GM19395 (cell line): ENCODE measurements at regions not wholly inside any gene's neighbourhood (a gene's known extent, or its start where the extent isn't known, plus 50 kb on each side); places are given as distances from the start of the nearest gene placed in this dataset.
"Not testable (repeated sequence)": the region's sequence is repeated elsewhere in the genome, so short reads cannot be mapped to it uniquely, and the experiment has no call there.

Experiments
- ATAC-seq: cut with Tn5 transposase; IDR thresholded peaks from one replicate; pipeline ENCODE4 v1.9.1; 2021; ENCODE audit warnings: mild to moderate bottlenecking, moderate library complexity; ENCODE audit not compliant: unreplicated experiment

- ATAC-seq, result no peak
Measured at GRCh38 chr10:91745090-91745831, 53.0 kb upstream of the TNKS2 start.

GRCh38 chr10:91743465-91743864, 54.8 kb upstream of the TNKS2 start:
- ATAC-seq, result no peak

- ATAC-seq, result no peak
Measured at GRCh38 chr10:91742229-91742628, 56.0 kb upstream of the TNKS2 start.

DNA sequence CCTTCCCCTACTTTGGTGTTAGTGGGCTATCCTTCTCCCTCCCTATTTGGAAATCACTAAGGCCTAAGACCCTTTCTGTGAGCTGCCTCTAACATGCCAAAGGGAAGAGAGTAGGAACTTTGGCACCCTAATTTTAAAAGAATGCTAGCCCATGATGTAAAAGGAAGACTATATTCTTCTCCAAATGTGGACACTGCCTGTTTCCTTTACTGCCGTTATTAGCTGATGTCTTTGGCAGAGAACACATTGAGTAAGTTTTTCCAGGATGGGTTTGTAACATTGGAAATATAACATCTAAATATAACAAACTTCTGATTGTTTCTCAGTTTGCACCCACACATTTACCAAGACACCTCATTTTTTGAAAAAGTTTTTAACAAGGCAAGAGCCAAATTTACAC, 56.9 kb upstream of the TNKS2 start:
- ATAC-seq, result no peak

DNA sequence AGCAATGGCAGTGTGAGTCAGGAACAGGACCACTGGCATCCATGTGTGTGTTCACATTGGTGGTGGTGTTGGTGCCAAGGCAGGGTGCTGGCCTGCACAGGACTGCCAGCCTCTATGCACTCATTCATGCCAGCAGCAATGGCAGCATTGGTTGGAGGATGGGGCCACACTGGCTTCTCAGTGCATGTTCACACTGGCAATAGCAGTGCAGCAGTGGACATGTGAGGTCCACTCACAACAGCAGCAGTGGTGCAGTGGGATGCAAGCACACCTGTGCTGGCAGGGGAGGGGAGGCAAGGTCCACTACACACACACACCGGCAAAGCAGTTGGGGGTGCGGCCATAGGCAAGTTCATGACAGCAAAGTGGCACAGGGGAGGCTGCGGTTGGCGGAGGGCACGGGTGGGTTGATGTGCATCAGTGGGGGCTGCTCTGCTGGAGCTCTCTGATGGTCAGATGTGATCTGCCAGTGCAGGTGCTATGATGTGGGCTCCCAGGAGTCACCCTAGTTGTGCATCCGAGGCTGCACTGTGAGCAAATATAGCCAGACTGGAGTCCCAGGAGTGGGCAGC, 57.8 kb upstream of the TNKS2 start:
- no peak for ATAC-seq

DNA sequence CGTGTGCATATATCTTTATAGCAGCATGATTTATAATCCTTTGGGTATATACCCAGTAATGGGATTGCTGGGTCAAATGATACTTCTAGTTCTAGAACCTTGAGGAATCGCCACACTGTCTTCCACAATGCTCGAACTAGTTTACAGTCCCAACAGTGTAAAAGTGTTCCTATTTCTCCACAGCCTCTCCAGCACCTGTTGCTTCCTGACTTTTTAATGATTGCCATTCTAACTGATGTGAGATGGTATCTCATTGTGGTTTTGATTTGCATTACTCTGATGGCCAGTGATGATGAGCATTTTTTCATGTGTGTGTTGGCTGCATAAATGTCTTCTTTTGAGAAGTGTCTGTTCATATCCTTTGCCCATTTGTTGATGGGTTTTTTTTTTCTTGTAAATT, 66.0 kb upstream of the TNKS2 start:
- ATAC-seq, result not testable (repeated sequence)

DNA sequence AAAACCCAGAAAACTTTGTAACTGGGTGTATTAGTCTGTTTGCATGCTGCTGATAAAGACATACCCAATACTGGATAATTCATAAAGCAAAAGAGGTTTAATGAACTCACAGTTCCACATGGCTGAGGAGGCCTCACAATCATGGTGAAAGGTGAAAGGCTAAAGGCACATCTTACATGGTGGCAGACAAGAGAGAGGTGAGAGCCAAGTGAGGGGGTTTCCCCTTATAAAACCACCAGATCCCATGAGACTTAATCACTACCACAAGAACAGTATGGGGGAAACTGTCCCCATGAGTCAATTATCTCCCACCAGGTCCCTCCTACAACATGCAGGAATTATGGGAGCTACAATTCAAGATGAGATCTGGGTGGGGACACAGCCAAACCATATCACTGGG, 68.9 kb upstream of the TNKS2 start:
- not testable (repeated sequence) for ATAC-seq

- no peak for ATAC-seq
Measured at GRCh38 chr10:91726355-91726754, 71.9 kb upstream of the TNKS2 start.

- no peak for ATAC-seq
Measured at GRCh38 chr10:91724933-91725332, 73.3 kb upstream of the TNKS2 start.

DNA sequence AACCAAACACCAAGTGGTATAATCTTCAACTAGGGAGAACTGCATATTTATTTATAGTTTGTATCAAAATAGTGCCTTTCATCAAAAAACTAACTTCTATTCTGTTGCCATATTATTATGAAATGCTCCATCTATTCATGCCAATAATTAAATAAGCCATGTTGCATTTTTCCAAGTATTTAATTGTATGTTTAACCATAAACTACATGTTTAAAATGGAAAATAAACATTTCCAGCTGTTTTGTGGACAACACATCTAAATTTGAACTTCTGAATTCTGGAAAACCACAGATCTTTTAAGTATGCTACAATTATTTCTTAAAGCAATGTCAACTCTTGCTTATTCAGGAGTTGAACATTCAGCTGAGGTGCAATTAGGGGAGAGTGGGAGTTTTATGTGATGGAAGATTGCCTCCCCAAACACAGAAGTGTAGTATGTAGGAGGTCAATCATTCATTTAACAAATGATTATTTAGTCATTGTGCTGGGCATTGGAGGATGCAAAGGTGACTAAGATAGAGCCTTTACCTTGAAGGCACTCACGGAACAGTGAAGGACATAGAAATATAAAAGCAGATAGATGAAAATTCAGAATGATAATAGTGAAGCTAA, 80.7 kb upstream of the PPP1R3C start:
- no peak for ATAC-seq

DNA sequence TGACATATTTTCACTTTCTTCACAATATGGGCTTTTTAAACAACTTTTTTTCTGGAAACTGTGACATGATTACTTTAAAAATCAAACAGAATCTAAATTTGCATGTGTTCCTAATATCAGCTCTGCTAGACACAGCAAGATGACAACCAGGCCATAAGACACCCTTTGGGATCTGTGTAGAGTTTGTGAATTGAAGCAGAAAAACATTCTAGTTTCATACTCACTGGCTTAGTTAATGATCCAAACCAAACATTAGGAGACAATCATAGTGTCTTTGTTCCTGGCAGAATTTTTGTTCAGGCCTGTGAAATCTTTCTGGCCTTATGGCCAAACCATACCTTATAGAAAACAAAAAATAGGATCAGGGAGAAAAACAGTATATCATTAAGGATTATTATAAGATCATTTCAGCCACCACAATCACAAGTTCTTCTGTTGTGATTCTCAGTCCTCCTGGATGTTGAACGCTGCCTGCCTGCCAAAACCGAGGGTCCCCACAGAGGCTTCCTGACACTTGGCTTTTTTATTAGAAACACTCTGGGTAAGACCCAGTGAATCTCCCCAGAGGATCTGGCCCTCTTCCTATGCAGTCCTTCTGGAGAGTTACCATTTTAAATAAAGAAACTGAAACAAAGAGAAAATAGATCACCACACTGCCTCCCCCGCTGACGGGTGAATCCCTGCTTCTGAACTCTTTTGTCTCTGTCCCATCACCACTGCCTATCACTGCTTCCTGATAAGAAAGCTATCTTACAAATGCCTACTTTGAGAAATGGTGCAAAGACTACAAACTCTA, 79.2 kb upstream of the PPP1R3C start:
- ATAC-seq, result peak; percentile 82

DNA sequence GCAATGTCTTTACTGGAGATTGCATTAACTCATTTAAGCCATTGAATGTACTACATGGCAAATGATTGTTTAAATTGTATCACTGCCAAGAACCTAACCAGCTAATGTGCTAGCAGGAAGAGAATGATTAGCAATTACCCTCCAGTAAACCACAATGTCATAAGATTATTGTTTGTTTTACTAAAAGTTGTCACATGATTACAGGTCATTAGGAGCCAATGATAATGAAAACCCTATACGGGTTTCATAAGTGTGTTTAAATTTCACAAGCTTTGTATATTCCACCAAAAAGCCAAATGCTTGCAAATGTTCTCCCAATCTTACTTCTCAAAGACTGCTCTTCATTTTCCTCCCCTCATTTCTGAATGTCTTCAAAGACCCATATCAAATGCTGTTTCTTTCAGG, 76.5 kb upstream of the PPP1R3C start:
- no peak for ATAC-seq

- no peak for ATAC-seq
Measured at GRCh38 chr10:91708174-91708861, 75.4 kb upstream of the PPP1R3C start.

- ATAC-seq, result no peak
Measured at GRCh38 chr10:91707236-91707635, 74.4 kb upstream of the PPP1R3C start.

DNA sequence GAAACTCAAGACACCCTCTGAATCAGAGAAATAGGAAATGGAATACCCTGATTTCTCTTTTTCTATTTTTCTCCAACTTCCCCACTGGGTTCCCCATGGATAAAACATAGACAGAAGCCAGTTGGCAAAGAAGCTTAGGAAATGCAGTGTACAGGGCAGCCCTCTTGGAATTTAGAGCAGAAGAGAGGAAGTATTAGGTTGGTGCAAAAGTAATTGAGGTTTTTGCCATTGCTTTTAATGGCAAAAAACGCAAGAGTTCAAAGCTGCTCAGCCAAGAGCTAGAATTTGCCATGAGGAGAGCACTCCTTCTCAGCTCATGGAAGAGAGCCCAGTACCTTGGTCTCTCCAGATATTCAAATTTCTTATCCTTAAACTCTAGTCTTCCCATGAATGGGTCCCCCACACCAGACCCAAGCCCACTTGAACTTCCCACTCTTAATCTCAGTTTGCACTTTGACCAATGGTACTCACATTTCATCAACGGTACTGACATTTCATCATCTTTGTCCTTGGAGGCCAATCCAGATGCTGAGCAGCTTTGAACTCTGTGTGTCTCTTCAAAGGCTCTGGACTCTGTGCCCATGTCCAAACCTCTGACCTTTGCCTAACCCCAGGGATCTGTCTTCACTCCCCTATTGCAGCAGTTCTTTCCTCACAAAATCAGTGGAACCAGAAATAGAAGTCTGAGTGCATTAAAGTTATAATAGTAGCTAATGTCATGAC, 73.2 kb upstream of the PPP1R3C start:
- ATAC-seq, result no peak

- ATAC-seq, result no peak
Measured at GRCh38 chr10:91702620-91703019, 69.7 kb upstream of the PPP1R3C start.

DNA sequence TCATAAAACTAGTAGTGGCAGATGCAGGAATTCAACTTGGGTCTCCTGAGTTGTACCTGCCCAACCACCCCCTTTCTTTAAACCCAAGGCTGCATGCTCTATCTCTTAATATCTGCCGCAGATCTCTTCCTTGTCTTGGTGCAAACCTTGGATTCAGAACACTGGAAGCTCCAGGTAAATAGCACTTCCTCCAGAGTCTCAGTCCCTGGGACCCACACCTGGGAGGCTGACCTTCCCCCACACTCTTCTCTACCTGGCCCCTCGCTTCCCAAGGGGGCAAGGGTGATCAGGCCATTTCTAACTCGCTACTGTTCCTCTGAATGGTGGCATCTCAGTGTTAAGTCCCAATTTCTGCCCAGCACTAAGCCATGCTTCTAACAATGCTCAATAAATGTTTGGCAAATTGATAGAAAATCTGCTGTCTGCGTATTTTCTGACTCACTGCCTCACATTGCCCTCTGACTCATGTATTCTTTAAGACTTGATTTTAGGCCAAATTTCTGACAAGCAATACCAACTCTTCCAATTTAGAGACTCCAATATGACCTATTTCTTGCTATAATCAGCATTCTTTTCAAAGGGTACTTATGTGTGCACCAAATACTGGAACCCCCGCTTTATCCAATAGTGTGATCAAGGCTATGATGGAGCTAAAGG, 68.0 kb upstream of the PPP1R3C start:
- no peak for ATAC-seq

- no peak for ATAC-seq
Measured at GRCh38 chr10:91700273-91700672, 67.4 kb upstream of the PPP1R3C start.

DNA sequence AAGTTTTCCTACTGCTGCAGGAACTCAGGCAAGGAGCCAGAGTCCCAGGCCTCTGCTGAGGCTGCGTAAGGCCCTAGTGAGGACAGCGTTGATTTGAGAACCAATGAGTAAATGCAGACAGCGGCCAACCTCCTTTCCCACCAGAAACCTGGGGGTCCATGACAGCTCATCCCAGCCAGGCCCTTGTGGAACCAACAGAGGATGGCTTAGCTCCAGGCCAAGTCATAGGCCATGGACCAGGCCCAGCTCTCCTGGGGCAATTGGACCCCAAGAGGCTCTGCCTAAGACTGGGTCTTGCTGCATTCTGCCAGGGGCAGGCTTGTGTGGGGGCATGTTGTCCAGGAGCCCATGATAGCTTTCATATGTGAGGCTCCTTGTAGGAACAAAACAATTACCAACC, 65.4 kb upstream of the PPP1R3C start:
- ATAC-seq, result no peak
